K562 (cell line): ENCODE measurements at regions not wholly inside any gene's neighbourhood (a gene's known extent, or its start where the extent isn't known, plus 50 kb on each side); places are given as distances from the start of the nearest gene placed in this dataset.

Source experiments
- CSDE1 ChIP-seq, 2 experiments: fragments of 450-650 bp; IDR thresholded peaks; 2 replicates each; pipeline ENCODE4 v1.6.1; 2016; ENCODE audit warnings: mild to moderate bottlenecking in 1 of 2
- CUX1 ChIP-seq: fragments of 200-800 bp; sonication (Bioruptor generic); IDR thresholded peaks from 2 replicates; pipeline ENCODE4 v1.6.1; 2016; ENCODE audit warnings: missing genetic modification characterization, missing compliant biosample characterization
- JUNB ChIP-seq: fragments of 450-650 bp; formaldehyde crosslinking; conservative IDR thresholded peaks from 2 replicates; pipeline ENCODE4 v1.4.0; 2020; ENCODE audit warnings: mild to moderate bottlenecking
- NCOA4 ChIP-seq: fragments of 450-650 bp; IDR thresholded peaks from 2 replicates; pipeline ENCODE4 v1.6.1; 2018; ENCODE audit warnings: mild to moderate bottlenecking; ENCODE audit not compliant: partially characterized antibody
- TF ChIP-seq, protein P1 (sequence below): fragments of 450-650 bp; formaldehyde crosslinking; conservative IDR thresholded peaks from 2 replicates; pipeline ENCODE4 v1.4.0; 2022; ENCODE audit warnings: mild to moderate bottlenecking, missing genetic modification characterization

DNA sequence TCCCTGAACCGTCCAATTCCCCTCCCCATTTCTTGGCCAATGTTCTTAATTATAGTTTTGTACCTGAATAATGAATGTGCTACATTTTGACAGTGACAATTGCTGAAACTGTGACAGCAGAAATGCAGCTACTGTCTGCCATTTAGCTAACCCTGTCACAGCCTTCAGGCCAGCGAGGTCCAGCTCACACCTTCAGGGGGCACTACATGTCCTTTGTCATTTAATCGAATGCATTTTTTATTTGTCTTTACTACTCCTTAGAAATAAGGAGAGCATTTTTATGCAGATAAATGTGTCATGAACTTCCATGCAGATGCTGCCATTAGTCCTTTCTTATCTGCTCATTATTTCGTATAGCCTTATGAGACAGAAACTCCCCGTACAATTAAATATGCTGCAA, 159.9 kb downstream of the MZT1 start (continued):
- TF ChIP-seq CUX1 (CRISPR knock-in tag) (no peak), JUNB (CRISPR knock-in tag) (no peak), NCOA4 (no peak), CSDE1 (IDR thresholded peaks at IDR 0.05) (no peak)
- TF ChIP-seq, protein P1, sequence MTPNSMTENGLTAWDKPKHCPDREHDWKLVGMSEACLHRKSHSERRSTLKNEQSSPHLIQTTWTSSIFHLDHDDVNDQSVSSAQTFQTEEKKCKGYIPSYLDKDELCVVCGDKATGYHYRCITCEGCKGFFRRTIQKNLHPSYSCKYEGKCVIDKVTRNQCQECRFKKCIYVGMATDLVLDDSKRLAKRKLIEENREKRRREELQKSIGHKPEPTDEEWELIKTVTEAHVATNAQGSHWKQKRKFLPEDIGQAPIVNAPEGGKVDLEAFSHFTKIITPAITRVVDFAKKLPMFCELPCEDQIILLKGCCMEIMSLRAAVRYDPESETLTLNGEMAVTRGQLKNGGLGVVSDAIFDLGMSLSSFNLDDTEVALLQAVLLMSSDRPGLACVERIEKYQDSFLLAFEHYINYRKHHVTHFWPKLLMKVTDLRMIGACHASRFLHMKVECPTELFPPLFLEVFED (CRISPR knock-in tag), result no peak
